Naive thymus-derived CD4-positive, alpha-beta T cell (primary cell): ENCODE measurements at regions not wholly inside any gene's neighbourhood (a gene's known extent, or its start where the extent isn't known, plus 50 kb on each side); places are given as distances from the start of the nearest gene placed in this dataset.

Source experiments
- ATAC-seq: fragments of 150-1000 bp; cut with Tn5 transposase; 2 replicates; pipeline ENCODE4 v1.10.0; 2021; ENCODE audit warnings: mild to moderate bottlenecking, moderate library complexity
- CTCF ChIA-PET: fragments of 350-600 bp; sonication (Branson Sonifier 250); formaldehyde crosslinking; loops from one replicate; lab custom pipeline; 2021; ENCODE audit warnings: antibody characterized with exemption; lab: Charles Lee
- POLR2A ChIA-PET: fragments of 350-600 bp; sonication (Branson Sonifier 250); formaldehyde crosslinking; loops from one replicate; lab custom pipeline; 2021; ENCODE audit warnings: antibody characterized with exemption, inconsistent platforms; lab: Charles Lee
- DNase-seq, 9 donors: peaks; one replicate each; pipeline versions ENCODE4 v3.0.0 to v3.0.0-alpha.2; 2020 to 2022; ENCODE audit warnings: mixed read lengths in 1 of 9
- H3K27ac ChIP-seq: one replicate; pipeline ENCODE4 v1.7.0; 2013; ENCODE audit warnings: mild to moderate bottlenecking, low read depth, low read length, moderate library complexity
- H3K27me3 ChIP-seq, 2 donors: one replicate each; pipeline ENCODE4 v1.7.0; 2013; ENCODE audit warnings: low read length in 2 of 2, mild to moderate bottlenecking in 2 of 2, moderate library complexity in 2 of 2; ENCODE audit not compliant: control insufficient read depth in 2 of 2, insufficient read depth in 2 of 2
- H3K36me3 ChIP-seq, 3 experiments: 1 replicate in 2 of 3; 2 replicates in 1 of 3; pipeline ENCODE4 v1.7.0; 2013; ENCODE audit warnings: low read length in 3 of 3, mild to moderate bottlenecking in 3 of 3, moderate library complexity in 1 of 3; ENCODE audit not compliant: insufficient read depth in 3 of 3, control insufficient read depth in 2 of 3
- H3K4me1 ChIP-seq, 2 donors: one replicate each; pipeline ENCODE4 v1.7.0; 2013; ENCODE audit warnings: low read length in 2 of 2, mild to moderate bottlenecking in 2 of 2, moderate library complexity in 1 of 2; ENCODE audit not compliant: control insufficient read depth in 2 of 2, insufficient read depth in 2 of 2
- H3K4me3 ChIP-seq: 2 replicates; pipeline ENCODE4 v1.7.0; 2013; ENCODE audit warnings: mild to moderate bottlenecking, low read length
- H3K9me3 ChIP-seq, 3 experiments: 1 replicate in 2 of 3; 2 replicates in 1 of 3; pipeline ENCODE4 v1.7.0; 2013; ENCODE audit warnings: low read length in 3 of 3; ENCODE audit not compliant: control insufficient read depth in 2 of 3
- H3K27ac Mint-ChIP-seq, 9 donors: one replicate each; pipeline ENCODE4 v1.8.0; 2020 to 2022; ENCODE audit warnings: mixed read lengths in 9 of 9, mild to moderate bottlenecking in 8 of 9, moderate library complexity in 5 of 9, inconsistent platforms in 2 of 9
- H3K27me3 Mint-ChIP-seq, 5 donors: one replicate each; pipeline ENCODE4 v1.8.0; 2021 to 2022; ENCODE audit warnings: mixed read lengths in 5 of 5, mild to moderate bottlenecking in 1 of 5
- H3K36me3 Mint-ChIP-seq, 5 donors: one replicate each; pipeline ENCODE4 v1.8.0; 2020 to 2022; ENCODE audit warnings: mixed read lengths in 5 of 5, mild to moderate bottlenecking in 3 of 5, inconsistent platforms in 1 of 5
- H3K4me1 Mint-ChIP-seq, 7 donors: one replicate each; pipeline ENCODE4 v1.8.0; 2020 to 2022; ENCODE audit warnings: mixed read lengths in 7 of 7, mild to moderate bottlenecking in 3 of 7, inconsistent platforms in 1 of 7
- H3K4me3 Mint-ChIP-seq, 10 donors: one replicate each; pipeline ENCODE4 v1.8.0; 2020 to 2022; ENCODE audit warnings: mild to moderate bottlenecking in 10 of 10, mixed read lengths in 10 of 10, moderate library complexity in 6 of 10, inconsistent platforms in 2 of 10
- H3K9me3 Mint-ChIP-seq, 11 donors: one replicate each; pipeline ENCODE4 v1.8.0; 2020 to 2022; ENCODE audit warnings: mixed read lengths in 11 of 11, mild to moderate bottlenecking in 4 of 11, inconsistent platforms in 1 of 11, moderate library complexity in 1 of 11
- intact Hi-C, 2 donors: fragments of 100-400 bp; cut with micrococcal nuclease; formaldehyde crosslinking; loops; one replicate each; pipeline ENCODE4 v1.15.1; 2023

- Mint-ChIP-seq H3K4me1 (no peaks in the 10 kb centered on the region), H3K9me3 (peaks cover 0 to 7% (median 1%) of the 10 kb centered on the region in 11 donors), H3K27ac (no peak overlapping the region), H3K27me3 (no peaks in the 10 kb centered on the region), H3K4me3 (no peak overlapping the region), H3K36me3 (no peaks in the 10 kb centered on the region)
- Histone ChIP-seq H3K4me1 (no peaks in the 10 kb centered on the region), H3K4me3 (no peak overlapping the region), H3K9me3 (peaks cover 0 to 3% (median 0%) of the 10 kb centered on the region in 3 experiments), H3K27ac (no peak overlapping the region), H3K27me3 (no peaks in the 10 kb centered on the region), H3K36me3 (no peaks in the 10 kb centered on the region)
- no peak for ATAC-seq
- no peak for DNase-seq
- intact Hi-C loops: no loop called here
- CTCF ChIA-PET: no interaction called here
- POLR2A ChIA-PET: no interaction called here
Observed at GRCh38 chr3:76985645-76986044, 54.3 kb upstream of the ROBO2 start.

GRCh38 chr3:76986876-76987474 lies 52.9 kb upstream of the ROBO2 start:
- H3K4me3 ChIP-seq: no peak overlapping the region
- CTCF ChIA-PET: no interaction called here
- no peak overlapping the region for H3K27ac Mint-ChIP-seq
- H3K4me1 ChIP-seq: no peaks in the 10 kb centered on the region
- intact Hi-C loops: no loop called here
- H3K27me3 Mint-ChIP-seq: no peaks in the 10 kb centered on the region
- no peaks in the 10 kb centered on the region for H3K4me1 Mint-ChIP-seq
- POLR2A ChIA-PET: no interaction called here
- H3K27ac ChIP-seq: no peak overlapping the region
- peaks cover 0 to 12% (median 2%) of the 10 kb centered on the region in 11 donors for H3K9me3 Mint-ChIP-seq
- no peaks in the 10 kb centered on the region for H3K27me3 ChIP-seq
- H3K9me3 ChIP-seq: peaks cover 0 to 7% (median 0%) of the 10 kb centered on the region in 3 experiments
- H3K4me3 Mint-ChIP-seq: no peak overlapping the region
- H3K36me3 ChIP-seq: no peaks in the 10 kb centered on the region
- DNase-seq (no peak), ATAC-seq (no peak)
- no peaks in the 10 kb centered on the region for H3K36me3 Mint-ChIP-seq
